Kidney tubule cell (primary cell): ENCODE measurements at regions not wholly inside any gene's neighbourhood (a gene's known extent, or its start where the extent isn't known, plus 50 kb on each side); places are given as distances from the start of the nearest gene placed in this dataset.

Experiments used
- DNase-seq: peaks from one replicate; pipeline ENCODE4 v3.0.0-alpha.2; 2018; ENCODE audit warnings: low spot score

- DNase-seq = no peak
These were observed 715.5 kb downstream of the GBE1 start for GRCh38 chr3:81045976-81046375.

GRCh38 chr3:81045246-81045645 lies 716.2 kb downstream of the GBE1 start:
- DNase-seq = no peak

- DNase-seq = no peak
These were observed 717.7 kb downstream of the GBE1 start for GRCh38 chr3:81043660-81044199.

GRCh38 chr3:81043009-81043408 lies 718.4 kb downstream of the GBE1 start:
- DNase-seq = no peak

GRCh38 chr3:81041331-81041730 lies 720.1 kb downstream of the GBE1 start:
- peak; percentile 63 for DNase-seq

DNA sequence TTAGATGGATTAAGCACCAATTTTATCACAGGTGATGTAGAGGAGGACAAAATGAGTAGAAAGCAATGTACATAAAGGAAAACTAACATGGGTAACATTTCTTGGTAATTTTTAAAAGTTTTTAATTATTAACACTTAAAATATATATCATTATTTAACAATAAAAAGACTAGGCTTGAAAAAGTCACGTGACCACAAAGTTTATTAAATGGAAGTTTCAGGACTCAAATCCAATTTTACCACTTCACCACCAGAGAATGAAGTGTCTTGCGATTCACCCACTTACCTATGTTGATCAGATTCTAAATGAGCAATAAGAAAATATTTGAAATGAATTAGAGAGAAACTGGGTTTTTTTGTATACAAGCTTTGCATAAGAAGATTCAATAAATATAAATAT lies 721.3 kb downstream of the GBE1 start:
- no peak for DNase-seq

- DNase-seq = no peak
These were observed 727.8 kb downstream of the GBE1 start for GRCh38 chr3:81033684-81034083.

DNA sequence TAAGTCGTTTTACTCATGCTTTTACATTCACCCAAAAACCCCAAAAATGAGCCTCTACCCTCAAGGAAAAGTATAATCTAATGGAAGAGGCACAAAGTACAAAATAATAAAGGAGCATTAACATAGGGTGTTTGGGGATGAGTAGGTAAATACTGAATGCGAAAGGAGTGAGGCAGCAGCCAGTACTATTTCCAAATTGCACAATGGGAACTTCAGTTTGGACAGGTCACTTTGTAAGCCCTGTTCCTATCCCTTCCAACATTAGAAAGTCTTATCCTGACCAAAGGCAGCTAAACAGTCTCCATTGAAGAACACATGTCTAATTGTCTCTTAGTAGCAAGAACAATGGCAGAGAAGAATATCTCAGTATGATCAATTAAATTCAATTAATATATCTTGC lies 728.3 kb downstream of the GBE1 start:
- no peak for DNase-seq

DNA sequence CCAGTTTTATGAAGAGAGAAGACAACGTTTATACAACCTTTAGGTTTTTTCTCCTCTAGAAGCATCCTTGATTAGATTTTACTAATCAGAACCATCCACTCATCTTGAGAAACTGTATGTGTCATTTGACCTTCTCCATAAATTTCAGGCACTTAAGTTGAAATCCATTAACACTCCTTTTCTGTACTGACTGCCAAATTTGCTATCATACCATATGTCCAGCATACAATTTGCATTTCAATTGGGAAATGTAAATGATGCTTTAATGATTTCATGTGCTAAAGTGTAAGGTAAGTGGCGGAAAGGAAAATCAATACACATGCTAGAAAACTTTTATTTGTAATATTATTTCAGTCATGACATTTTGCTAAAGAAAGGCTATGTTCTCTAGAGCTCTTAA lies 731.6 kb downstream of the GBE1 start:
- no peak for DNase-seq

- DNase-seq = no peak
These were observed 734.1 kb downstream of the GBE1 start for GRCh38 chr3:81027344-81027743.

- no peak for DNase-seq
These were observed 736.9 kb downstream of the GBE1 start for GRCh38 chr3:81024560-81024959.

- no peak for DNase-seq
These were observed 739.1 kb downstream of the GBE1 start for GRCh38 chr3:81022339-81022738.

GRCh38 chr3:81013360-81013759 lies 748.1 kb downstream of the GBE1 start:
- peak; percentile 29 for DNase-seq

DNA sequence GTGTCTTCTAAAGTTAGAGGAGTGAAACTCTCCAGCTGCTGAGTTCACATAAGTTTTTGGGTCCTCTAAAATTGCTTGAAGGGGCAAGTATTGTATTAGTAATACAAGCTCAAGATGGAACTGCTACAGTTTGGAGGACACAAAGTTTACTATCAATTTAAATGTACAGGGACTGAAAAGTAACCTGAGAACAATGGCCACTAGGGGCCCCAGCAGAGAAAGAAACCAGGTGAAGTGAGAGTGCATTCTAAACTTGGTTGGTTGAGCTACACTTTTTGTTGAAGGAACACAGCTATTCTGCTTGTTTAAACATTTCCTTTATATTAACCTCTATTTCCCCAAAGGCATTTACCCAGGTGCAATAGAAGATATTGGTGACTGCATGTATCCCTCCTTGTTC lies 755.5 kb downstream of the GBE1 start:
- DNase-seq = no peak

GRCh38 chr3:81003817-81004216 lies 757.6 kb downstream of the GBE1 start:
- DNase-seq = no peak

- no peak for DNase-seq
These were observed 758.3 kb downstream of the GBE1 start for GRCh38 chr3:81003008-81003645.

- DNase-seq = peak; percentile 15
These were observed 762.0 kb downstream of the GBE1 start for GRCh38 chr3:80999481-80999880.

DNA sequence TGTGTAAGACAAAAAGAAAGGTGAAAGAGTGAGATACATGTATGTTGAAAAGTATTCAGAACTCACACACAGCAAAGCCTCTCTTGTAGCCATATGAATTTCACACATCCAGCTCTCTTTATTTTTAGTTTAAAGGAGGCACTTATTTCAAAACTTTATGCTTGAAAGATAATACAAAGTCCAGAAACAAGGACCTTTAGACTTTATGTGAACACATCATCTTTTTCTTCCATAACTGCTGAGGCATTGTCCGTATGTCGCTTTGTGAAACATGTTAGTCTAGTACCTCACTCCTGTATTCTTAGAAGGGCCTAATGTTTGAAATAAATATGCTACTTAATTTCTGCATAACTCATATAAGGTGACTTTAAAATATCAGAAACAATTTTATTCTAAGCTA lies 763.4 kb downstream of the GBE1 start:
- no peak for DNase-seq

DNA sequence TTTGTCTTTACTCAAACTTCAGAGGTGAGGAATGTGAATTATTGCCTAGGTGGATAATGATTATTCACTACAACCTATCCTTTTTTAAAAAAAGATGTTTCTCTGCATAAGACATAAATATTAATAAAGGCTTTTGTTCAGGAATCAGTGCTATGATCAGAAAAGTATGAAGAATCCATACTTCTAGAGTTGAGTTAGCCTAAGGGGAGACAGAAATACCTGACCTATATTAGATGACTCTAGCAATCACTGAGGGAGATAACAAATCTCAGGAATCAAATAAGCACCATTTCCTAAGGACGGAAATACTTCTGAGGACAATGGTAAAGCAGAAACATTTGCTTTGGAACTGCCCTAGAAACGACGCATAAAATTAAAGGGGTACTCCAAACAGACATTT lies 763.8 kb downstream of the GBE1 start:
- no peak for DNase-seq

- DNase-seq = no peak
These were observed 766.7 kb downstream of the GBE1 start for GRCh38 chr3:80994767-80995166.

DNA sequence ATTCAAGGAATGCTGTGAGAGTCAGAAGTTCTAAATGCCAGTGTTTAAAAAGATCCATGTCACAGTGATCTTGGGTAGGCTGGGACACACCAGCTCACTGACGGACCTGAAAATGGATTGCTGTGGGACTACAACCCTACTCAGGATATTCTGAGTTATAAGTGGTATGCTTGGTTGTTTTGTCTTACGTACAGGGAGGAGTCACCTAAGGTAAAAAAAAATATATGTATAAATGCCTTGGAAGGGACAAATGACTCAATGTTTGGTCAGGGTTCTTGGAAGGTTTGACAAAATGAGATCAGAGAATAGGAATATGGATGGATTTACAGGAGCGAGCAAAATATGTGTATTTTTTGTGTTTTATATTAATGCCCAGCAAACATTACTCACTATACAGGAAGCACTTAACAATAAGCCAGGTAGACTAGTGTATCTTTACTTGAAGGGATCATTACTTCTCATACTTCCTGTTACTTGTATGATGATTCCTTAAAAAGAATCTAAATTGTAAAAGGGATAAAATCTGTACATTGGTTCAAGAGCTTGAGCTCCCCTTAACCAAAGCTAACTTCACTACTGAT lies 767.3 kb downstream of the GBE1 start:
- peak; percentile 81 for DNase-seq

GRCh38 chr3:80993241-80993945 lies 768.1 kb downstream of the GBE1 start:
- DNase-seq = peak; percentile 83

DNA sequence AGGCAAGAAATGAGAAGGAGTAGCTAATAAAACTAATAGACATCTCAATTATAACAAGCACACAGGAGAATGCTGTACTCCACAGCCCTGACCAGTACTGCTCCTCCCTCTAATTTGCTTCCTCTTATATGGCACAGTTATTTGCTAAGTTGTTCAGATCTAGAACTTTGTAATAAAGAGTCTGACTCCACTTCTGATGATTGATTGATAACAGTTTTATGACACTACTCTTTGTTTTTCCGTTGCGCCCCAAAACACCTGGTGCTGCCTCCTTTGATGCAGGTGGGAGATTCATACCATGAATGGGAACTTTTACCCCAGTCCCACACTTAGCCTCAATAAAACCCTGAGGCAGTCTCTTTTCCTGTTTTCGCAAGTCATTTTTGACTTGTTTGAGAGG lies 777.7 kb downstream of the GBE1 start:
- DNase-seq = no peak
